ENCODE measurements at regions not wholly inside any gene's neighbourhood (a gene's known extent, or its start where the extent isn't known, plus 50 kb on each side); places are given as distances from the start of the nearest gene placed in this dataset.

DNA sequence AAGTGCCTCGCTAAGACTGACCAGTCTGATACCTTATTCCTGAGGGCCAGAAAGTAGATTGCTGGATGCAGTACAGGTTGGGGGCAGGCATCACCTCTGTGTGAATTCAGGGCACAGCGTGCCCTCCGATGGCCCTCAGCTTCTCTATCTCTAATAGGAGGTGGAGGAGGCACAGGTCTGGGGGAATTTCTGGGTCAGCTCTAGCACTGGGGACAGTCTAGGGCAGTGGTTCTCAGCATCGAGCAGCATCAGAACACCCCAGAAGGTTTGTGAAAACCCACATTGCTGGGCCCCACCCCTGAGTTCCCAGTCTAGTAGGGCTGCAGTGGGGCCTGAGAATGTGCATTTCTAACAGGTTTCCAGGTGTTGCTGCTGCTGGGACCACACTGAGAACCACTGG is 166.7 kb downstream of the CDC5L start:
- Histone ChIP-seq H3K9me3 (no peaks in the 10 kb centered on the region), H3K4me1 (ENCODE audit: control insufficient read depth in 1 of 2, low read depth in 2 of 2) (peaks cover 6 to 8% of the 10 kb centered on the region in 2 donors), H3K27me3 (replicated peaks; ENCODE audit: insufficient read depth) (no peaks in the 10 kb centered on the region), H3K36me3 (no peaks in the 10 kb centered on the region), H3K27ac (no peak overlapping the region), H3K4me3 (no peak overlapping the region)
- TF ChIP-seq, protein P1, sequence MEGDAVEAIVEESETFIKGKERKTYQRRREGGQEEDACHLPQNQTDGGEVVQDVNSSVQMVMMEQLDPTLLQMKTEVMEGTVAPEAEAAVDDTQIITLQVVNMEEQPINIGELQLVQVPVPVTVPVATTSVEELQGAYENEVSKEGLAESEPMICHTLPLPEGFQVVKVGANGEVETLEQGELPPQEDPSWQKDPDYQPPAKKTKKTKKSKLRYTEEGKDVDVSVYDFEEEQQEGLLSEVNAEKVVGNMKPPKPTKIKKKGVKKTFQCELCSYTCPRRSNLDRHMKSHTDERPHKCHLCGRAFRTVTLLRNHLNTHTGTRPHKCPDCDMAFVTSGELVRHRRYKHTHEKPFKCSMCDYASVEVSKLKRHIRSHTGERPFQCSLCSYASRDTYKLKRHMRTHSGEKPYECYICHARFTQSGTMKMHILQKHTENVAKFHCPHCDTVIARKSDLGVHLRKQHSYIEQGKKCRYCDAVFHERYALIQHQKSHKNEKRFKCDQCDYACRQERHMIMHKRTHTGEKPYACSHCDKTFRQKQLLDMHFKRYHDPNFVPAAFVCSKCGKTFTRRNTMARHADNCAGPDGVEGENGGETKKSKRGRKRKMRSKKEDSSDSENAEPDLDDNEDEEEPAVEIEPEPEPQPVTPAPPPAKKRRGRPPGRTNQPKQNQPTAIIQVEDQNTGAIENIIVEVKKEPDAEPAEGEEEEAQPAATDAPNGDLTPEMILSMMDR (IDR thresholded peaks at IDR 0.05), result no peak
- DNase-seq (ENCODE audit: low spot score) (no peak), ATAC-seq (ENCODE audit: insufficient number of reproducible peaks, low FRiP score, low read depth) (no peak)

- ATAC-seq (ENCODE audit: insufficient number of reproducible peaks, low FRiP score, low read depth), result no peak
- Histone ChIP-seq H3K36me3 (no peaks in the 10 kb centered on the region), H3K4me1 (ENCODE audit: control insufficient read depth in 1 of 2, low read depth in 2 of 2) (peaks cover 8 to 13% of the 10 kb centered on the region in 2 donors), H3K27ac (no peak overlapping the region), H3K27me3 (replicated peaks; ENCODE audit: insufficient read depth) (no peaks in the 10 kb centered on the region), H3K9me3 (no peaks in the 10 kb centered on the region), H3K4me3 (no peak overlapping the region)
- DNase-seq (ENCODE audit: low spot score), result no peak
- TF ChIP-seq, protein P1 (IDR thresholded peaks at IDR 0.05), result no peak
Observed at GRCh38 chr6:44554861-44555260, 167.4 kb downstream of the CDC5L start.

- Histone ChIP-seq H3K27ac (no peak overlapping the region), H3K4me3 (no peak overlapping the region), H3K27me3 (replicated peaks; ENCODE audit: insufficient read depth) (no peaks in the 10 kb centered on the region), H3K4me1 (ENCODE audit: control insufficient read depth in 1 of 2, low read depth in 2 of 2) (peaks cover 8 to 16% of the 10 kb centered on the region in 2 donors), H3K36me3 (no peaks in the 10 kb centered on the region), H3K9me3 (no peaks in the 10 kb centered on the region)
- TF ChIP-seq, protein P1 (IDR thresholded peaks at IDR 0.05), result no peak
- DNase-seq (ENCODE audit: low spot score) (no peak), ATAC-seq (ENCODE audit: insufficient number of reproducible peaks, low FRiP score, low read depth) (no peak)
Observed at GRCh38 chr6:44556046-44556445, 168.5 kb downstream of the CDC5L start.

- no peak overlapping the region for H3K4me3 ChIP-seq
- H3K4me1 ChIP-seq (ENCODE audit: control insufficient read depth in 1 of 2, low read depth in 2 of 2), result peaks cover 8 to 20% of the 10 kb centered on the region in 2 donors
- no peak for ATAC-seq (ENCODE audit: insufficient number of reproducible peaks, low FRiP score, low read depth)
- no peaks in the 10 kb centered on the region for H3K9me3 ChIP-seq
- DNase-seq (ENCODE audit: low spot score), result no peak
- H3K27ac ChIP-seq, result no peak overlapping the region
- H3K27me3 ChIP-seq (replicated peaks; ENCODE audit: insufficient read depth), result no peaks in the 10 kb centered on the region
- TF ChIP-seq, protein P1 (IDR thresholded peaks at IDR 0.05), result no peak
- H3K36me3 ChIP-seq, result no peaks in the 10 kb centered on the region
Observed at GRCh38 chr6:44558024-44558831, 170.7 kb downstream of the CDC5L start.

- H3K9me3 ChIP-seq, result no peaks in the 10 kb centered on the region
- DNase-seq (ENCODE audit: low spot score), result no peak
- H3K4me1 ChIP-seq (ENCODE audit: control insufficient read depth in 1 of 2, low read depth in 2 of 2), result peaks cover 8 to 20% of the 10 kb centered on the region in 2 donors
- ATAC-seq (ENCODE audit: insufficient number of reproducible peaks, low FRiP score, low read depth), result no peak
- H3K36me3 ChIP-seq, result no peaks in the 10 kb centered on the region
- no peak overlapping the region for H3K4me3 ChIP-seq
- TF ChIP-seq, protein P1 (IDR thresholded peaks at IDR 0.05), result no peak
- H3K27me3 ChIP-seq (replicated peaks; ENCODE audit: insufficient read depth), result no peaks in the 10 kb centered on the region
- H3K27ac ChIP-seq, result no peak overlapping the region
Observed at GRCh38 chr6:44558832-44559251, 171.3 kb downstream of the CDC5L start.

All from thoracic aorta (tissue), 2 donors.